ENCODE measurements at regions not wholly inside any gene's neighbourhood (a gene's known extent, or its start where the extent isn't known, plus 50 kb on each side); places are given as distances from the start of the nearest gene placed in this dataset.

- ATAC-seq (no peak), DNase-seq (ENCODE audit: low read depth in 1 of 2, low spot score in 1 of 2) (no peak), FAIRE-seq (no peak)
- Histone ChIP-seq H3K4me1 (peaks cover 4% of the 10 kb centered on the region; the same call in 1 of the 3 replicates), H3K4me2 (no peak overlapping the region), H3K27ac (no peak overlapping the region), H3K9me3 (no peaks in the 10 kb centered on the region), H3K4me3 (no peak overlapping the region)
- ChIA-PET POLR2A (no interaction called here), CTCF (no interaction called here)
- WGBS (ENCODE audit: missing lambda C conversion rate) = 9% methylated on average over 5 of the region's 5 CpGs
- TF ChIP-seq MAFK (IDR thresholded peaks at IDR 0.05; ENCODE audit: partially characterized antibody) = no peak
- no peak for TF ChIP-seq ATOH8 (CRISPR knock-in tag; IDR thresholded peaks at IDR 0.05; ENCODE audit: low read depth)
- TF ChIP-seq EP300 (IDR thresholded peaks at IDR 0.05) = no peak
- no peak for TF ChIP-seq MAX (IDR thresholded peaks at IDR 0.05)
- TF ChIP-seq FOSB (CRISPR knock-in tag; IDR thresholded peaks at IDR 0.05) = no peak
- no peak for TF ChIP-seq PHF8 (IDR thresholded peaks at IDR 0.05; ENCODE audit: borderline replicate concordance, low read depth)
- no peak for TF ChIP-seq NR3C1 (IDR thresholded peaks at IDR 0.05)
- TF ChIP-seq GATA3 (IDR thresholded peaks at IDR 0.05; ENCODE audit: borderline replicate concordance) = no peak
- TF ChIP-seq FOSL2 (IDR thresholded peaks at IDR 0.05) = no peak
- no peak for TF ChIP-seq FOSL2 (CRISPR knock-in tag; IDR thresholded peaks at IDR 0.05)
- TF ChIP-seq, protein P1, sequence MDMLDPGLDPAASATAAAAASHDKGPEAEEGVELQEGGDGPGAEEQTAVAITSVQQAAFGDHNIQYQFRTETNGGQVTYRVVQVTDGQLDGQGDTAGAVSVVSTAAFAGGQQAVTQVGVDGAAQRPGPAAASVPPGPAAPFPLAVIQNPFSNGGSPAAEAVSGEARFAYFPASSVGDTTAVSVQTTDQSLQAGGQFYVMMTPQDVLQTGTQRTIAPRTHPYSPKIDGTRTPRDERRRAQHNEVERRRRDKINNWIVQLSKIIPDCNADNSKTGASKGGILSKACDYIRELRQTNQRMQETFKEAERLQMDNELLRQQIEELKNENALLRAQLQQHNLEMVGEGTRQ (IDR thresholded peaks at IDR 0.05) = no peak
- TF ChIP-seq, protein P2, sequence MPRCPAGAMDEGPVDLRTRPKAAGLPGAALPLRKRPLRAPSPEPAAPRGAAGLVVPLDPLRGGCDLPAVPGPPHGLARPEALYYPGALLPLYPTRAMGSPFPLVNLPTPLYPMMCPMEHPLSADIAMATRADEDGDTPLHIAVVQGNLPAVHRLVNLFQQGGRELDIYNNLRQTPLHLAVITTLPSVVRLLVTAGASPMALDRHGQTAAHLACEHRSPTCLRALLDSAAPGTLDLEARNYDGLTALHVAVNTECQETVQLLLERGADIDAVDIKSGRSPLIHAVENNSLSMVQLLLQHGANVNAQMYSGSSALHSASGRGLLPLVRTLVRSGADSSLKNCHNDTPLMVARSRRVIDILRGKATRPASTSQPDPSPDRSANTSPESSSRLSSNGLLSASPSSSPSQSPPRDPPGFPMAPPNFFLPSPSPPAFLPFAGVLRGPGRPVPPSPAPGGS (IDR thresholded peaks at IDR 0.05) = no peak
- TF ChIP-seq ZNF302 (CRISPR knock-in tag; IDR thresholded peaks at IDR 0.05) = no peak
- TF ChIP-seq HEYL (CRISPR knock-in tag; IDR thresholded peaks at IDR 0.05) = no peak
These were observed 162.0 kb upstream of the PRPS1L1 start for GRCh38 chr7:18189500-18190126.

- FAIRE-seq = no peak
- peaks cover 4% of the 10 kb centered on the region; the same call in 1 of the 3 replicates for H3K4me1 ChIP-seq
These were observed 163.7 kb upstream of the PRPS1L1 start for GRCh38 chr7:18191341-18191740.

More at GRCh38 chr7:18191341-18191740, 163.7 kb upstream of the PRPS1L1 start:
- WGBS (ENCODE audit: missing lambda C conversion rate) = 51% methylated on average over 2 of the region's 2 CpGs
- no peak overlapping the region for H3K4me2 ChIP-seq
- no peak overlapping the region for H3K27ac ChIP-seq
- no peak overlapping the region for H3K4me3 ChIP-seq
- POLR2A ChIA-PET = no interaction called here
- no peak for TF ChIP-seq JUNB (IDR thresholded peaks at IDR 0.05)
- TF ChIP-seq EP300 (IDR thresholded peaks at IDR 0.05) = no peak
- TF ChIP-seq MYC (IDR thresholded peaks at IDR 0.05; ENCODE audit: borderline replicate concordance, low read length) = no peak
- no peak for TF ChIP-seq RFX5 (IDR thresholded peaks at IDR 0.05)
- TF ChIP-seq ESRRA (IDR thresholded peaks at IDR 0.05; ENCODE audit: borderline replicate concordance, low read length) = no peak
- TF ChIP-seq FOSB (CRISPR knock-in tag; IDR thresholded peaks at IDR 0.05) = no peak
- no peak for TF ChIP-seq HOXB13 (CRISPR knock-in tag; IDR thresholded peaks at IDR 0.05; ENCODE audit: low read depth)
- no peak for TF ChIP-seq EHF (CRISPR knock-in tag; IDR thresholded peaks at IDR 0.05)
- no peak for TF ChIP-seq NR3C1 (IDR thresholded peaks at IDR 0.05)
- TF ChIP-seq MAX (IDR thresholded peaks at IDR 0.05) = no peak
- no peak for TF ChIP-seq MAZ (IDR thresholded peaks at IDR 0.05; ENCODE audit: borderline replicate concordance, low read depth, low read length)
- TF ChIP-seq, protein P1 (IDR thresholded peaks at IDR 0.05) = no peak
- TF ChIP-seq TP53 (CRISPR knock-in tag; IDR thresholded peaks at IDR 0.05) = no peak
- no peak for TF ChIP-seq HEYL (CRISPR knock-in tag; IDR thresholded peaks at IDR 0.05)
- no peak for TF ChIP-seq POLR2AphosphoS2 (conservative IDR thresholded peaks at IDR 0.05; ENCODE audit: low read length)
- TF ChIP-seq HOXB5 (CRISPR knock-in tag; IDR thresholded peaks at IDR 0.05) = no peak
- TF ChIP-seq GATA3 (IDR thresholded peaks at IDR 0.05; ENCODE audit: borderline replicate concordance) = no peak
- TF ChIP-seq KDM5A (IDR thresholded peaks at IDR 0.05) = no peak
- TF ChIP-seq, protein P3, sequence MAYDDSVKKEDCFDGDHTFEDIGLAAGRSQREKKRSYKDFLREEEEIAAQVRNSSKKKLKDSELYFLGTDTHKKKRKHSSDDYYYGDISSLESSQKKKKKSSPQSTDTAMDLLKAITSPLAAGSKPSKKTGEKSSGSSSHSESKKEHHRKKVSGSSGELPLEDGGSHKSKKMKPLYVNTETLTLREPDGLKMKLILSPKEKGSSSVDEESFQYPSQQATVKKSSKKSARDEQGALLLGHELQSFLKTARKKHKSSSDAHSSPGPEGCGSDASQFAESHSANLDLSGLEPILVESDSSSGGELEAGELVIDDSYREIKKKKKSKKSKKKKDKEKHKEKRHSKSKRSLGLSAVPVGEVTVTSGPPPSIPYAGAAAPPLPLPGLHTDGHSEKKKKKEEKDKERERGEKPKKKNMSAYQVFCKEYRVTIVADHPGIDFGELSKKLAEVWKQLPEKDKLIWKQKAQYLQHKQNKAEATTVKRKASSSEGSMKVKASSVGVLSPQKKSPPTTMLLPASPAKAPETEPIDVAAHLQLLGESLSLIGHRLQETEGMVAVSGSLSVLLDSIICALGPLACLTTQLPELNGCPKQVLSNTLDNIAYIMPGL (CRISPR knock-in tag; IDR thresholded peaks at IDR 0.05; ENCODE audit: borderline replicate concordance) = no peak
- no peak for TF ChIP-seq CBX2 (IDR thresholded peaks at IDR 0.05; ENCODE audit: borderline replicate concordance, low read depth)
- CTCF ChIA-PET = no interaction called here
- no peak for DNase-seq (ENCODE audit: low read depth in 1 of 2, low spot score in 1 of 2)
- no peak for ATAC-seq
- H3K9me3 ChIP-seq = no peaks in the 10 kb centered on the region
